Stimulated activated CD8-positive, alpha-beta memory T cell treated with anti-CD3 and anti-CD28 coated beads, Interleukin-4, amount 100 ng/mL, for 48 hours (primary cell): ENCODE measurements at regions not wholly inside any gene's neighbourhood (a gene's known extent, or its start where the extent isn't known, plus 50 kb on each side); places are given as distances from the start of the nearest gene placed in this dataset.
"Not testable (repeated sequence)": the region's sequence is repeated elsewhere in the genome, so short reads cannot be mapped to it uniquely, and the experiment has no call there.

Experiments used
- DNase-seq: peaks from one replicate; pipeline ENCODE4 v3.0.0-alpha.2; 2020

GRCh38 chr10:21042536-21042935 is 145.4 kb upstream of the NEBL start:
- no peak for DNase-seq

- no peak for DNase-seq
Measured at GRCh38 chr10:21041763-21042458, 144.8 kb upstream of the NEBL start.

GRCh38 chr10:21039721-21040120 is 142.6 kb upstream of the NEBL start:
- DNase-seq: no peak

- DNase-seq: no peak
Measured at GRCh38 chr10:21036757-21037156, 139.6 kb upstream of the NEBL start.

- not testable (repeated sequence) for DNase-seq
Measured at GRCh38 chr10:21034770-21035169, 137.7 kb upstream of the NEBL start.

- DNase-seq: no peak
Measured at GRCh38 chr10:21034241-21034640, 137.1 kb upstream of the NEBL start.

GRCh38 chr10:21032587-21033319 is 135.6 kb upstream of the NEBL start:
- no peak for DNase-seq

GRCh38 chr10:21031232-21031795 is 134.2 kb upstream of the NEBL start:
- no peak for DNase-seq

GRCh38 chr10:21030091-21030490 is 133.0 kb upstream of the NEBL start:
- DNase-seq: no peak

GRCh38 chr10:21022821-21023220 is 125.7 kb upstream of the NEBL start:
- no peak for DNase-seq

- no peak for DNase-seq
Measured at GRCh38 chr10:21021843-21022594, 124.9 kb upstream of the NEBL start.

- DNase-seq: no peak
Measured at GRCh38 chr10:21021231-21021630, 124.1 kb upstream of the NEBL start.

- peak; percentile 62 for DNase-seq
Measured at GRCh38 chr10:21020545-21020944, 123.4 kb upstream of the NEBL start.

- no peak for DNase-seq
Measured at GRCh38 chr10:21019436-21019835, 122.3 kb upstream of the NEBL start.

- no peak for DNase-seq
Measured at GRCh38 chr10:21015851-21016250, 118.7 kb upstream of the NEBL start.

- DNase-seq: no peak
Measured at GRCh38 chr10:21014141-21014540, 117.0 kb upstream of the NEBL start.

GRCh38 chr10:21011433-21012018 is 114.4 kb upstream of the NEBL start:
- DNase-seq: no peak

GRCh38 chr10:21010615-21011014 is 113.5 kb upstream of the NEBL start:
- DNase-seq: no peak

GRCh38 chr10:21003240-21003822 is 106.2 kb upstream of the NEBL start:
- DNase-seq: no peak

GRCh38 chr10:21002091-21002878 is 105.2 kb upstream of the NEBL start:
- DNase-seq: no peak

GRCh38 chr10:20999699-21000098 is 102.6 kb upstream of the NEBL start:
- no peak for DNase-seq

GRCh38 chr10:20998036-20998435 is 100.9 kb upstream of the NEBL start:
- DNase-seq: no peak
